ENCODE measurements at regions not wholly inside any gene's neighbourhood (a gene's known extent, or its start where the extent isn't known, plus 50 kb on each side); places are given as distances from the start of the nearest gene placed in this dataset.

DNA sequence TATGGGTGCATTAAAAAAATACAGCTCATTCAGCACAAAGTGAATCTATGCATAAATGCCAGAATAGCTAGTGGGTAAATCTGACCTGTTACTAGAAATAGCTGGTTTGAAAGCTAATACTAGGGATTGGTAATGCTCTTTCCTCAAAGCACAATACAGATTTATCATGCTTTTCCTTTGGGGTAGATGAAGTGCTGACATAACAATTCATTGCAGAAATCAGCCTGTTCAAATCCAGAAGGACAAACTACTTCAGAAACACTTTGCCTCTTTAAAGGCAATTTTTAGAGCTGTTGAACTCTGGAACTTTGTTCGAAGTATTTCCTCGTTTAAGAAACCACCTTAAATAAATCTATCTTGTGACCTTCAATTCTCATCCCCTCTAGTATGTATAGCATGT, 957.9 kb downstream of the ARAP2 start:
- Histone ChIP-seq H3K4me3 (replicated peaks; ENCODE audit: low read depth, low read length) (no peak overlapping the region), H3K27me3 (replicated peaks; ENCODE audit: control insufficient read depth, insufficient read depth, low read length) (no peaks in the 10 kb centered on the region), H3K36me3 (ENCODE audit: control insufficient read depth, insufficient read depth, low read length) (no peaks in the 10 kb centered on the region)
- DNase-seq (ENCODE audit: extremely low read depth, insufficient read length): no peak
- TF ChIP-seq, protein P1, sequence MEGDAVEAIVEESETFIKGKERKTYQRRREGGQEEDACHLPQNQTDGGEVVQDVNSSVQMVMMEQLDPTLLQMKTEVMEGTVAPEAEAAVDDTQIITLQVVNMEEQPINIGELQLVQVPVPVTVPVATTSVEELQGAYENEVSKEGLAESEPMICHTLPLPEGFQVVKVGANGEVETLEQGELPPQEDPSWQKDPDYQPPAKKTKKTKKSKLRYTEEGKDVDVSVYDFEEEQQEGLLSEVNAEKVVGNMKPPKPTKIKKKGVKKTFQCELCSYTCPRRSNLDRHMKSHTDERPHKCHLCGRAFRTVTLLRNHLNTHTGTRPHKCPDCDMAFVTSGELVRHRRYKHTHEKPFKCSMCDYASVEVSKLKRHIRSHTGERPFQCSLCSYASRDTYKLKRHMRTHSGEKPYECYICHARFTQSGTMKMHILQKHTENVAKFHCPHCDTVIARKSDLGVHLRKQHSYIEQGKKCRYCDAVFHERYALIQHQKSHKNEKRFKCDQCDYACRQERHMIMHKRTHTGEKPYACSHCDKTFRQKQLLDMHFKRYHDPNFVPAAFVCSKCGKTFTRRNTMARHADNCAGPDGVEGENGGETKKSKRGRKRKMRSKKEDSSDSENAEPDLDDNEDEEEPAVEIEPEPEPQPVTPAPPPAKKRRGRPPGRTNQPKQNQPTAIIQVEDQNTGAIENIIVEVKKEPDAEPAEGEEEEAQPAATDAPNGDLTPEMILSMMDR (IDR thresholded peaks at IDR 0.05; ENCODE audit: insufficient read depth, low read length, poor library complexity, severe bottlenecking): no peak

DNA sequence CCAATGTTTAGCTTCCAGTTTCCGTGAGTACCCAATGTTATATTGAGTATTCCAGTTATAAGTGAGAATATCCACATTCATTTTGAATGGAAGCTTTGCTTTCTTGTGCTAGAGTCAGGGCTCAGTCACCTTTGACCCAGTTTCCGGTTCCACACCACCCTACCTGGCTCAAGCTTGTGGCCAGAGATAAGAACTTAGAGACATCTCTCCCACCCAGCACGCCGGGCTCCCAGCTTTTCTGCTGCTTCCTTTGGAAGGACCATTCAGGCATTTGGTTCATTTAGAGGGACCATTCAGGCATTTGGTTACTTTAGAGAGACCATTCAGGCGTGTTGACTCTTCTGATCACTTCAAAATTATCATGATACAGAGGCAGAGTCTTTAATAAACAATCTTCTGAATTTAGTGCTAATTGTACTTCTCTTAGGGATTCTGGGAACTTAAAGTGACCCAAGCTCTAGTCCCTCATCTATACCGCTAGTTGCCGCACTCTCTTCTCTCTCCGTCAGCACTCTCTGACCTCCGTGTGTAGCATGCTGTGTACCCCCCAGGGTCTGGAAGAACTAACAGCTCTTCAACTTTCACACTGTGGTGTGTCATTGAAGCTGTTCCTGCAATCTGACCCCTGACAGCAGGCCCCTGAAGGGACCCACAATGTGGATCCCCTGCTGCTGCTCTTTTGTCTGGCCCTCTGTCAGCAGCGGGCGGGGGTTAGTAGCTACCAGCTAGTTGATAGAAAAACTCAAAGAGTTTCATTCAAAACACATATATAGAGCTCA, 943.1 kb downstream of the ARAP2 start:
- no peak for DNase-seq (ENCODE audit: extremely low read depth, insufficient read length)
- Histone ChIP-seq H3K27me3 (replicated peaks; ENCODE audit: control insufficient read depth, insufficient read depth, low read length) (no peaks in the 10 kb centered on the region), H3K36me3 (ENCODE audit: control insufficient read depth, insufficient read depth, low read length) (no peaks in the 10 kb centered on the region), H3K4me3 (replicated peaks; ENCODE audit: low read depth, low read length) (no peak overlapping the region)
- TF ChIP-seq, protein P1 (IDR thresholded peaks at IDR 0.05; ENCODE audit: insufficient read depth, low read length, poor library complexity, severe bottlenecking): no peak

DNA sequence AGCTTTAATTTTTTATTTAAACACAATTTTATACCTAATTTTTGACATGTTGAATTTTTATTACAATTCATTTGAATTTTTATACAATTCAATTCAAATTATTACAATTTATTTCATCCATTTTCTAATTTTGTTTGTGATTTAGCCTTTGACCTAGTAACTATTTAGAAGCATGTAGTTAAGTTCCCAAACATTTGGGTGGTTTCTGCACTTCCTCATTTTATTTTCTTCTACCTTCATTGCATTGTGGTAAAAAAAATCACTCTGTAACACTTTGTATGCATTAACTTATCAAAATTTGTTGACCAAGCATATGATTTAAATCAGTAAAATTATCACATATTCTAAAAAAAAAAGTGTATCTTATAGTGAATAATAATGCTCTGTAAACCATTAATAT, 928.9 kb downstream of the ARAP2 start:
- Histone ChIP-seq H3K27me3 (replicated peaks; ENCODE audit: control insufficient read depth, insufficient read depth, low read length) (no peaks in the 10 kb centered on the region), H3K36me3 (ENCODE audit: control insufficient read depth, insufficient read depth, low read length) (no peaks in the 10 kb centered on the region), H3K4me3 (replicated peaks; ENCODE audit: low read depth, low read length) (no peak overlapping the region)
- TF ChIP-seq, protein P1 (IDR thresholded peaks at IDR 0.05; ENCODE audit: insufficient read depth, low read length, poor library complexity, severe bottlenecking): no peak
- no peak for DNase-seq (ENCODE audit: extremely low read depth, insufficient read length)

DNA sequence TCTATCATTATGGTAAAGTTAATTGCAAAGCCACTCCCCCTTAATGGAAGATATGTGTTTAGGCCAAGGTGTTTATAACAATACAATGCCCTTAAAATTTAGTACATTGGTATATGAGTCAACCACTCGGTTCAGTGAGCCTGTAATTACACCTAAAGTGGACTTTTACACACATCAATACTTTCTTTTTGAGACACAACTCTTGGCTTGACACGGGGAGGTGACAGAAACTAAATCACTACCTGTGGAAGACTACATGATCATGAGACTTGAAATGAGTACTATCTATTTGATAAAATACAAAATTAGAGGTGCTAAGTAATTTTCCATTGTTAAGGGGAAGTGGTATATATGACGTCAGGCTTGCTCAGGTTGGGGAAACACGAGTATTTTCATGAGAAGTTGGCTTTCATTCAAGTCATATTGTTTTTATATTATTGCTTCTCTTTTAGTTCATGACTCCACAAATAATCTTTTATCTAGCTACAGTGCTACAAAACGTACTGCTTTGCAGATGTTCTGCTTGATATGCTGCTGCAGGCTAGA, 918.3 kb downstream of the ARAP2 start:
- no peaks in the 10 kb centered on the region for H3K36me3 ChIP-seq (ENCODE audit: control insufficient read depth, insufficient read depth, low read length)
- no peak for DNase-seq (ENCODE audit: extremely low read depth, insufficient read length)
- H3K27me3 ChIP-seq (replicated peaks; ENCODE audit: control insufficient read depth, insufficient read depth, low read length): no peaks in the 10 kb centered on the region
- TF ChIP-seq, protein P1 (IDR thresholded peaks at IDR 0.05; ENCODE audit: insufficient read depth, low read length, poor library complexity, severe bottlenecking): no peak
- no peak overlapping the region for H3K4me3 ChIP-seq (replicated peaks; ENCODE audit: low read depth, low read length)

DNA sequence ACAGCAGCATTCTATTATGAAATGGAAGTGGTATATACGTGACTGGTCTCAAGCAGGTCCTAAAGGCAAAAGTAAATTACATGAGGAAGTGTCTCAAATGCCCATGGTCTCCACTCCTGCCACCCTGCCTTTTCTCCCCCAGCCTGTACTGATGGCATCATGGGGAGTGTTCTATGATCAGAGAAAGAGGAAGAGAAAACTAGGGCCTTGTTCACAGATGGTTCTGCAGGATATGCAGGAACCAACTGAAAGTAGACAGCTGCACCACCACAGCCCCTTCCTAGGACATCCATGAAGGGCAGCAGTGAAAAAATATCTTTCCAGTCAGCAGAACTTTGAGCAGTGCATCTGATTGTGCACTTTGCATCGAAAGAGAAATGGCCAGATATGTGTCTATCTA, 901.5 kb downstream of the ARAP2 start:
- TF ChIP-seq, protein P1 (IDR thresholded peaks at IDR 0.05; ENCODE audit: insufficient read depth, low read length, poor library complexity, severe bottlenecking): no peak
- H3K4me3 ChIP-seq (replicated peaks; ENCODE audit: low read depth, low read length): no peak overlapping the region
- DNase-seq (ENCODE audit: extremely low read depth, insufficient read length): no peak
- H3K36me3 ChIP-seq (ENCODE audit: control insufficient read depth, insufficient read depth, low read length): no peaks in the 10 kb centered on the region
- H3K27me3 ChIP-seq (replicated peaks; ENCODE audit: control insufficient read depth, insufficient read depth, low read length): no peaks in the 10 kb centered on the region
